Smooth muscle cell (in vitro differentiated cells): ENCODE measurements at regions not wholly inside any gene's neighbourhood (a gene's known extent, or its start where the extent isn't known, plus 50 kb on each side); places are given as distances from the start of the nearest gene placed in this dataset.

Experiments
- DNase-seq: peaks from one replicate; lab custom pipeline; 2025; ENCODE audit not compliant: unreplicated experiment; lab: John Stamatoyannopoulos, UW
- H2AFZ ChIP-seq: fragments of 200-600 bp; sonication (generic); 2 replicates; pipeline ENCODE4 v1.6.0; 2016; ENCODE audit warnings: antibody characterized with exemption, low read depth, mild to moderate bottlenecking
- H3F3A ChIP-seq: fragments of 200-600 bp; sonication (generic); 2 replicates; pipeline ENCODE4 v1.6.0; 2017; ENCODE audit warnings: antibody characterized with exemption, low read depth
- H3K27ac ChIP-seq: fragments of 200-600 bp; sonication (generic); 2 replicates; pipeline ENCODE4 v1.5.1; 2016; ENCODE audit warnings: low read depth, mild to moderate bottlenecking
- H3K27me3 ChIP-seq: fragments of 200-600 bp; sonication (generic); 2 replicates; pipeline ENCODE4 v1.6.1; 2016; ENCODE audit warnings: low read depth, mild to moderate bottlenecking
- H3K36me3 ChIP-seq: fragments of 200-600 bp; sonication (generic); 2 replicates; pipeline ENCODE4 v1.5.1; 2016; ENCODE audit warnings: low read depth
- H3K4me1 ChIP-seq: fragments of 200-600 bp; sonication (generic); 2 replicates; pipeline ENCODE4 v1.5.1; 2016; ENCODE audit warnings: low read depth
- H3K4me2 ChIP-seq: fragments of 200-600 bp; sonication (generic); 2 replicates; pipeline ENCODE4 v1.6.0; 2016; ENCODE audit warnings: mild to moderate bottlenecking
- H3K4me3 ChIP-seq: fragments of 200-600 bp; sonication (generic); 2 replicates; pipeline ENCODE4 v1.5.1; 2016; ENCODE audit warnings: mild to moderate bottlenecking
- H3K79me2 ChIP-seq: fragments of 200-600 bp; sonication (generic); 2 replicates; pipeline ENCODE4 v1.6.0; 2016; ENCODE audit warnings: low read depth, mild to moderate bottlenecking
- H3K9ac ChIP-seq: fragments of 200-600 bp; sonication (generic); 2 replicates; pipeline ENCODE4 v1.6.0; 2016; ENCODE audit warnings: low read depth
- H3K9me3 ChIP-seq: fragments of 200-600 bp; sonication (generic); replicated peaks from 2 replicates; pipeline ENCODE4 v1.5.1; 2016; ENCODE audit warnings: low read depth
- H4K20me1 ChIP-seq: fragments of 200-600 bp; sonication (generic); 2 replicates; pipeline ENCODE4 v1.6.0; 2016; ENCODE audit warnings: low read depth
- CTCF ChIP-seq: fragments of 200-600 bp; sonication (generic); IDR thresholded peaks from 2 replicates; pipeline ENCODE4 v1.5.1; 2017; ENCODE audit warnings: borderline replicate concordance, mild to moderate bottlenecking, antibody characterized with exemption; ENCODE audit not compliant: insufficient read depth, poor library complexity, severe bottlenecking
- whole genome bisulfite sequencing: methylation state at CpG from one replicate; pipeline ENCODE4 v1.1.7; 2016; ENCODE audit warnings: low lambda C conversion rate; 5-methylcytosine and 5-hydroxymethylcytosine counted together

GRCh38 chr13:31912647-31913401 is 118.8 kb upstream of the FRY start:
- Histone ChIP-seq H3K9ac (no peak overlapping the region), H3K4me2 (no peak overlapping the region)
- 92% methylated on average over 2 of the region's 2 CpGs for WGBS

GRCh38 chr13:31913459-31913858 is 118.1 kb upstream of the FRY start:
- Histone ChIP-seq H3K27ac (no peak overlapping the region), H3K4me2 (no peak overlapping the region), H3K9ac (no peak overlapping the region), H3K4me1 (peaks cover 6% of the 10 kb centered on the region), H3F3A (no peaks in the 10 kb centered on the region), H3K9me3 (no peaks in the 10 kb centered on the region), H4K20me1 (no peaks in the 10 kb centered on the region), H3K79me2 (no peaks in the 10 kb centered on the region), H3K27me3 (no peaks in the 10 kb centered on the region), H3K4me3 (no peak overlapping the region), H2AFZ (no peak overlapping the region), H3K36me3 (no peaks in the 10 kb centered on the region)
- TF ChIP-seq CTCF, result no peak
- DNase-seq, result no peak
- WGBS, result 98% methylated on average over 2 of the region's 2 CpGs

More at GRCh38 chr13:31912647-31913401, 118.8 kb upstream of the FRY start:
- no peak overlapping the region for H2AFZ ChIP-seq
- H3F3A ChIP-seq, result no peaks in the 10 kb centered on the region
- H4K20me1 ChIP-seq, result no peaks in the 10 kb centered on the region
- H3K4me3 ChIP-seq, result no peak overlapping the region
- H3K27ac ChIP-seq, result no peak overlapping the region
- H3K79me2 ChIP-seq, result no peaks in the 10 kb centered on the region
- H3K36me3 ChIP-seq, result no peaks in the 10 kb centered on the region
- no peaks in the 10 kb centered on the region for H3K27me3 ChIP-seq
- no peak for TF ChIP-seq CTCF
- H3K9me3 ChIP-seq, result no peaks in the 10 kb centered on the region
- peaks cover 6% of the 10 kb centered on the region for H3K4me1 ChIP-seq
- no peak for DNase-seq

GRCh38 chr13:31914843-31915242 is 116.7 kb upstream of the FRY start:
- no peak for DNase-seq
- no peaks in the 10 kb centered on the region for H3K9me3 ChIP-seq
- WGBS, result 83% methylated on average over 4 of the region's 4 CpGs
- no peaks in the 10 kb centered on the region for H3K36me3 ChIP-seq
- H3K4me1 ChIP-seq, result peaks cover 6% of the 10 kb centered on the region
- H3K4me2 ChIP-seq, result no peak overlapping the region
- H3K27ac ChIP-seq, result no peak overlapping the region
- no peak overlapping the region for H2AFZ ChIP-seq
- H3F3A ChIP-seq, result no peaks in the 10 kb centered on the region
- no peak overlapping the region for H3K4me3 ChIP-seq
- no peaks in the 10 kb centered on the region for H3K27me3 ChIP-seq
- H3K9ac ChIP-seq, result no peak overlapping the region
- no peaks in the 10 kb centered on the region for H4K20me1 ChIP-seq
- no peaks in the 10 kb centered on the region for H3K79me2 ChIP-seq
- TF ChIP-seq CTCF, result no peak

- Histone ChIP-seq H3K4me1 (peaks cover 6% of the 10 kb centered on the region), H4K20me1 (no peaks in the 10 kb centered on the region), H3K4me3 (no peak overlapping the region), H2AFZ (no peak overlapping the region), H3F3A (no peaks in the 10 kb centered on the region), H3K36me3 (no peaks in the 10 kb centered on the region), H3K4me2 (no peak overlapping the region), H3K27me3 (no peaks in the 10 kb centered on the region), H3K27ac (no peak overlapping the region), H3K9me3 (no peaks in the 10 kb centered on the region), H3K79me2 (no peaks in the 10 kb centered on the region), H3K9ac (no peak overlapping the region)
- no peak for TF ChIP-seq CTCF
- no peak for DNase-seq
- WGBS, result 89% methylated on average over 2 of the region's 2 CpGs
Observed at GRCh38 chr13:31918707-31919106, 112.9 kb upstream of the FRY start.
